HCT116 (cell line): ENCODE measurements at regions not wholly inside any gene's neighbourhood (a gene's known extent, or its start where the extent isn't known, plus 50 kb on each side); places are given as distances from the start of the nearest gene placed in this dataset.

Experiments
- ATAC-seq: fragments of 200-7000 bp; cut with Tn5 transposase; 2 replicates; pipeline ENCODE4 v1.9.1; 2020; ENCODE audit warnings: mild to moderate bottlenecking, moderate library complexity
- BruUV-seq: library from RNA; stranded (reverse); fragments of 400-500 nt; replicated peaks from 2 replicates; lab custom pipeline; 2021; lab: Mats Ljungman, UMichigan
- CTCF ChIA-PET: fragments of 300-600 bp; sonication (Branson Sonifier 250); formaldehyde crosslinking; loops from one replicate; lab custom pipeline; 2021; ENCODE audit warnings: antibody characterized with exemption; lab: Charles Lee
- POLR2A ChIA-PET: fragments of 300-600, 350-600 bp; sonication (Branson Sonifier 250); formaldehyde crosslinking; loops from one replicate; lab custom pipeline; 2021; ENCODE audit warnings: antibody characterized with exemption; lab: Charles Lee
- RAD21 ChIA-PET, 2 experiments: fragments of 300-600 bp; sonication (Branson Sonifier 250); formaldehyde crosslinking; loops; one replicate each; lab custom pipeline; 2023; ENCODE audit warnings: low total read pairs in 2 of 2; ENCODE audit not compliant: uncharacterized antibody in 2 of 2, unreplicated experiment in 2 of 2, low non-redundant PET in 1 of 2; lab: Charles Lee
- DNase-seq: peaks from one replicate; pipeline ENCODE4 v3.0.0-alpha.2; 2010; ENCODE audit warnings: low read depth, low spot score
- H2AFZ ChIP-seq: fragments of 200-600 bp; shearing (Covaris generic), sonication (generic); 2 replicates; pipeline ENCODE4 v1.6.1; 2017; ENCODE audit warnings: low read depth, mixed run types, mixed read lengths, antibody characterized with exemption, low read length; ENCODE audit not compliant: poor library complexity, severe bottlenecking
- H3K27ac ChIP-seq: 2 replicates; pipeline ENCODE4 v1.5.1; 2012; ENCODE audit warnings: low read depth, low read length
- H3K27me3 ChIP-seq: fragments of 200-600 bp; sonication (generic); 2 replicates; pipeline ENCODE4 v1.6.1; 2016; ENCODE audit warnings: mixed run types, low read length, mixed read lengths; ENCODE audit not compliant: insufficient read depth
- H3K36me3 ChIP-seq, 2 experiments: fragments of 200-500 bp in 1 of 2; fragments of 200-600 bp in 1 of 2; sonication (Bioruptor generic) in 1 of 2; sonication (generic) in 1 of 2; 2 replicates each; pipeline versions ENCODE4 v1.5.1 to v1.6.1; 2014 to 2016; ENCODE audit warnings: low read length in 2 of 2, inconsistent platforms in 1 of 2, mixed read lengths in 1 of 2, mixed run types in 1 of 2; ENCODE audit not compliant: insufficient read depth in 2 of 2, control insufficient read depth in 1 of 2
- H3K4me1 ChIP-seq, 2 experiments: fragments of 200-600 bp in 1 of 2; sonication (generic) in 1 of 2; 2 replicates each; pipeline versions ENCODE4 v1.5.1 to v1.6.1; 2012 to 2017; ENCODE audit warnings: low read length in 2 of 2, inconsistent platforms in 1 of 2, mild to moderate bottlenecking in 1 of 2, mixed read lengths in 1 of 2, mixed run types in 1 of 2, moderate library complexity in 1 of 2; ENCODE audit not compliant: insufficient read depth in 2 of 2, control insufficient read depth in 1 of 2
- H3K4me2 ChIP-seq: fragments of 200-600 bp; sonication (generic); 2 replicates; pipeline ENCODE4 v1.6.1; 2017; ENCODE audit warnings: mixed run types, low read length, mixed read lengths
- H3K4me3 ChIP-seq, 2 experiments: fragments of 200-600 bp in 1 of 2; sonication (generic) in 1 of 2; replicated peaks in 1 of 2; 2 replicates each; pipeline ENCODE4 v1.5.1; 2011 to 2016; ENCODE audit warnings: low read length in 2 of 2, control low read depth in 1 of 2, low read depth in 1 of 2, mild to moderate bottlenecking in 1 of 2, mixed read lengths in 1 of 2, mixed run types in 1 of 2
- H3K79me2 ChIP-seq: fragments of 200-600 bp; sonication (generic); 2 replicates; pipeline ENCODE4 v1.6.1; 2017; ENCODE audit warnings: mild to moderate bottlenecking, mixed run types, low read length, moderate library complexity, mixed read lengths; ENCODE audit not compliant: insufficient read depth
- H3K9ac ChIP-seq: fragments of 200-600 bp; sonication (generic); 2 replicates; pipeline ENCODE4 v1.6.1; 2016; ENCODE audit warnings: low read length, mixed read lengths
- H3K9me2 ChIP-seq: fragments of 200-600 bp; sonication (generic), shearing (Covaris generic); 2 replicates; pipeline ENCODE4 v1.6.1; 2017; ENCODE audit warnings: mixed run types, mild to moderate bottlenecking, moderate library complexity; ENCODE audit not compliant: insufficient read depth
- H3K9me3 ChIP-seq, 2 experiments: fragments of 200-500 bp in 1 of 2; fragments of 200-600 bp in 1 of 2; sonication (Bioruptor generic) in 1 of 2; sonication (generic) in 1 of 2; 2 replicates each; pipeline ENCODE4 v1.6.1; 2014 to 2017; ENCODE audit warnings: low read length in 2 of 2, mixed read lengths in 2 of 2, inconsistent platforms in 1 of 2, low read depth in 1 of 2, mild to moderate bottlenecking in 1 of 2, mixed run types in 1 of 2, moderate library complexity in 1 of 2; ENCODE audit not compliant: control insufficient read depth in 1 of 2, insufficient read depth in 1 of 2
- H4K20me1 ChIP-seq: fragments of 200-600 bp; sonication (generic), shearing (Covaris generic); 2 replicates; pipeline ENCODE4 v1.6.1; 2017; ENCODE audit warnings: mixed run types, mild to moderate bottlenecking, moderate library complexity; ENCODE audit not compliant: insufficient read depth
- CBX3 ChIP-seq: IDR thresholded peaks from 2 replicates; pipeline ENCODE4 v1.6.1; 2012; ENCODE audit warnings: low read depth
- EGR1 ChIP-seq: IDR thresholded peaks from 2 replicates; pipeline ENCODE4 v1.6.1; 2012; ENCODE audit warnings: low read depth
- EZH2 ChIP-seq: fragments of 200-600 bp; sonication (generic); IDR thresholded peaks from 2 replicates; pipeline ENCODE4 v1.6.1; 2017; ENCODE audit warnings: antibody characterized with exemption, mixed run types
- EZH2phosphoT487 ChIP-seq: fragments of 200-600 bp; IDR thresholded peaks from 2 replicates; pipeline ENCODE4 v1.6.1; 2018; ENCODE audit warnings: antibody characterized with exemption, borderline replicate concordance
- FOSL1 ChIP-seq: IDR thresholded peaks from 2 replicates; pipeline ENCODE4 v1.6.1; 2012; ENCODE audit warnings: low read depth
- POLR2A ChIP-seq: IDR thresholded peaks from 2 replicates; pipeline ENCODE4 v1.7.0; 2011; ENCODE audit warnings: borderline replicate concordance; ENCODE audit not compliant: insufficient read depth, insufficient read length; ENCODE audit errors: extremely low read depth
- RAD21 ChIP-seq: IDR thresholded peaks from 2 replicates; pipeline ENCODE4 v1.6.1; 2012; ENCODE audit warnings: low read depth, mild to moderate bottlenecking
- SRF ChIP-seq: IDR thresholded peaks from 2 replicates; pipeline ENCODE4 v1.6.1; 2012; ENCODE audit warnings: low read depth
- YY1 ChIP-seq: IDR thresholded peaks from 2 replicates; pipeline ENCODE4 v1.6.1; 2011; ENCODE audit warnings: low read length, low read depth, moderate library complexity, mild to moderate bottlenecking; ENCODE audit not compliant: insufficient replicate concordance; ENCODE audit errors: extremely low read depth
- intact Hi-C: fragments of 100-400 bp; cut with micrococcal nuclease; formaldehyde crosslinking; loops from 2 replicates; pipeline ENCODE4 v1.10.0; 2022
- TF ChIP-seq, protein P1 (sequence below): IDR thresholded peaks from 2 replicates; pipeline ENCODE4 v1.6.1; 2012; ENCODE audit warnings: low read depth

DNA sequence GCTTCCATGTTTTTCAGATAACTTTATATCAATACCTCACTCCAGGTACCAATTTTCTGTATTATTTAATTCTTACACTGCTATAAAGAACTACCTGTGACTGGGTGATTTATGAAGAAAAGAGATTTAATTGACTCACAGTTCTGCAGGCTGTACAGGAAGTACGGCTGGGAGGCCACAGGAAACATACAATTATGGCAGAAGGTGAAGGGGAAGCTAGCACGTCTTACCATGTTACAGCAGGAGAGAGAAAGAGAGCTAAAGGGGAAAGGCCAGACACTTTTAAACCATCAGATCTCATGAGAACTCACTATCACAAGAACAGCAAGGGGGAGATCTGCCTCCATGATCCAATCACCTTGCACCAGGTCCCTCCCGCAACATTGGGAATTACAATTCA is 119.1 kb upstream of the BMP5 start:
- H3K9ac ChIP-seq: no peak overlapping the region
- H3K4me1 ChIP-seq: no peaks in the 10 kb centered on the region
- H3K4me2 ChIP-seq: no peak overlapping the region
- TF ChIP-seq POLR2A (no peak), YY1 (no peak), RAD21 (no peak), CBX3 (no peak), EZH2phosphoT487 (no peak), FOSL1 (no peak), SRF (no peak), EGR1 (no peak), EZH2 (no peak)
- TF ChIP-seq, protein P1, sequence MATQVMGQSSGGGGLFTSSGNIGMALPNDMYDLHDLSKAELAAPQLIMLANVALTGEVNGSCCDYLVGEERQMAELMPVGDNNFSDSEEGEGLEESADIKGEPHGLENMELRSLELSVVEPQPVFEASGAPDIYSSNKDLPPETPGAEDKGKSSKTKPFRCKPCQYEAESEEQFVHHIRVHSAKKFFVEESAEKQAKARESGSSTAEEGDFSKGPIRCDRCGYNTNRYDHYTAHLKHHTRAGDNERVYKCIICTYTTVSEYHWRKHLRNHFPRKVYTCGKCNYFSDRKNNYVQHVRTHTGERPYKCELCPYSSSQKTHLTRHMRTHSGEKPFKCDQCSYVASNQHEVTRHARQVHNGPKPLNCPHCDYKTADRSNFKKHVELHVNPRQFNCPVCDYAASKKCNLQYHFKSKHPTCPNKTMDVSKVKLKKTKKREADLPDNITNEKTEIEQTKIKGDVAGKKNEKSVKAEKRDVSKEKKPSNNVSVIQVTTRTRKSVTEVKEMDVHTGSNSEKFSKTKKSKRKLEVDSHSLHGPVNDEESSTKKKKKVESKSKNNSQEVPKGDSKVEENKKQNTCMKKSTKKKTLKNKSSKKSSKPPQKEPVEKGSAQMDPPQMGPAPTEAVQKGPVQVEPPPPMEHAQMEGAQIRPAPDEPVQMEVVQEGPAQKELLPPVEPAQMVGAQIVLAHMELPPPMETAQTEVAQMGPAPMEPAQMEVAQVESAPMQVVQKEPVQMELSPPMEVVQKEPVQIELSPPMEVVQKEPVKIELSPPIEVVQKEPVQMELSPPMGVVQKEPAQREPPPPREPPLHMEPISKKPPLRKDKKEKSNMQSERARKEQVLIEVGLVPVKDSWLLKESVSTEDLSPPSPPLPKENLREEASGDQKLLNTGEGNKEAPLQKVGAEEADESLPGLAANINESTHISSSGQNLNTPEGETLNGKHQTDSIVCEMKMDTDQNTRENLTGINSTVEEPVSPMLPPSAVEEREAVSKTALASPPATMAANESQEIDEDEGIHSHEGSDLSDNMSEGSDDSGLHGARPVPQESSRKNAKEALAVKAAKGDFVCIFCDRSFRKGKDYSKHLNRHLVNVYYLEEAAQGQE: no peak
- no peaks in the 10 kb centered on the region for H4K20me1 ChIP-seq
- BruUV-seq: no TSS peak
- H3K9me3 ChIP-seq: peaks cover 0 to 7% of the 10 kb centered on the region in 2 experiments; a peak in 1 of 4 replicates
- H3K4me3 ChIP-seq: no peak overlapping the region
- ATAC-seq: no peak
- no peak overlapping the region for H2AFZ ChIP-seq
- no peak overlapping the region for H3K27ac ChIP-seq
- ChIA-PET CTCF (no interaction called here), POLR2A (no interaction called here), RAD21 (no interaction called here)
- H3K36me3 ChIP-seq: no peaks in the 10 kb centered on the region
- no peaks in the 10 kb centered on the region for H3K27me3 ChIP-seq
- H3K79me2 ChIP-seq: no peaks in the 10 kb centered on the region
- intact Hi-C loops: no loop called here
- DNase-seq: no peak
- no peaks in the 10 kb centered on the region for H3K9me2 ChIP-seq
